Activated CD4-positive, alpha-beta T cell treated with anti-CD3 and anti-CD28 coated beads, Interleukin-2, amount 10 ng/mL, durations not matched to agents 7 days and 5 days (primary cell): ENCODE measurements at regions not wholly inside any gene's neighbourhood (a gene's known extent, or its start where the extent isn't known, plus 50 kb on each side); places are given as distances from the start of the nearest gene placed in this dataset.
"Not testable (repeated sequence)": the region's sequence is repeated elsewhere in the genome, so short reads cannot be mapped to it uniquely, and the experiment has no call there.

ENCODE experiments used
- CTCF ChIA-PET: fragments of 350-600 bp; sonication (Branson Sonifier 250); formaldehyde crosslinking; loops from one replicate; lab custom pipeline; 2021; ENCODE audit warnings: antibody characterized with exemption; lab: Charles Lee
- POLR2A ChIA-PET: fragments of 350-600 bp; sonication (Branson Sonifier 250); formaldehyde crosslinking; loops from one replicate; lab custom pipeline; 2021; ENCODE audit warnings: antibody characterized with exemption; lab: Charles Lee
- DNase-seq: peaks from one replicate; pipeline ENCODE4 v3.0.0-alpha.2; 2020
- H3K27ac Mint-ChIP-seq: one replicate; pipeline ENCODE4 v1.8.0; 2021; ENCODE audit warnings: mild to moderate bottlenecking, moderate library complexity, mixed read lengths
- H3K27me3 Mint-ChIP-seq: one replicate; pipeline ENCODE4 v1.8.0; 2021; ENCODE audit warnings: mixed read lengths
- H3K36me3 Mint-ChIP-seq: one replicate; pipeline ENCODE4 v1.8.0; 2021; ENCODE audit warnings: low read depth, mixed read lengths
- H3K4me1 Mint-ChIP-seq: one replicate; pipeline ENCODE4 v1.8.0; 2021; ENCODE audit warnings: mixed read lengths
- H3K4me3 Mint-ChIP-seq: one replicate; pipeline ENCODE4 v1.8.0; 2021; ENCODE audit warnings: mild to moderate bottlenecking, moderate library complexity, mixed read lengths
- H3K9me3 Mint-ChIP-seq: one replicate; pipeline ENCODE4 v1.8.0; 2021; ENCODE audit warnings: mixed read lengths

DNA sequence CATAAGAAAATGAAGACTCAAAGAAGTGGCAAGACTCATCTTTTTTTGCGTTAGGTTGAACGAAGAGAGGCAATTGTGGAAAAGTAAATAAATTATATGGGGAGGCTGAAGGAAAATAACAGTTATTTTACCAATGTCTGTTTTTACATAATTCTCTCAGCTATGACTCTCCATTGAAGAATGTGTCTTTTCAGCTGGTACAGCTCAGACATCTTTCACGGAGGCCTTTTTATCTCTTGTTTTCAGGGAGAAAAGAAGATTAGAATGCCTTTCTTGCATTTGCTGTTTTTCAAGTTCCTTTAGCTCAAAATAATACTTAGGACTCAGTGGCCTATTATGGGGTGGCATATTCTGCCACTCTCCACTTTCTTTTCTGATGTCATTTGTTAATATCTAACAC, 153.0 kb downstream of the ADAM29 start:
- no peaks in the 10 kb centered on the region for H3K4me1 Mint-ChIP-seq
- no peak overlapping the region for H3K27ac Mint-ChIP-seq
- no peaks in the 10 kb centered on the region for H3K9me3 Mint-ChIP-seq
- no peak overlapping the region for H3K4me3 Mint-ChIP-seq
- CTCF ChIA-PET, result no interaction called here
- H3K36me3 Mint-ChIP-seq, result no peaks in the 10 kb centered on the region
- POLR2A ChIA-PET, result no interaction called here
- no peak for DNase-seq
- H3K27me3 Mint-ChIP-seq, result no peaks in the 10 kb centered on the region

GRCh38 chr4:175087145-175087544, 169.0 kb downstream of the ADAM29 start:
- H3K9me3 Mint-ChIP-seq, result no peaks in the 10 kb centered on the region
- no peaks in the 10 kb centered on the region for H3K4me1 Mint-ChIP-seq
- H3K27me3 Mint-ChIP-seq, result no peaks in the 10 kb centered on the region
- no peak overlapping the region for H3K27ac Mint-ChIP-seq
- ChIA-PET POLR2A (no interaction called here), CTCF (no interaction called here)
- no peak for DNase-seq
- no peaks in the 10 kb centered on the region for H3K36me3 Mint-ChIP-seq
- H3K4me3 Mint-ChIP-seq, result no peak overlapping the region

DNA sequence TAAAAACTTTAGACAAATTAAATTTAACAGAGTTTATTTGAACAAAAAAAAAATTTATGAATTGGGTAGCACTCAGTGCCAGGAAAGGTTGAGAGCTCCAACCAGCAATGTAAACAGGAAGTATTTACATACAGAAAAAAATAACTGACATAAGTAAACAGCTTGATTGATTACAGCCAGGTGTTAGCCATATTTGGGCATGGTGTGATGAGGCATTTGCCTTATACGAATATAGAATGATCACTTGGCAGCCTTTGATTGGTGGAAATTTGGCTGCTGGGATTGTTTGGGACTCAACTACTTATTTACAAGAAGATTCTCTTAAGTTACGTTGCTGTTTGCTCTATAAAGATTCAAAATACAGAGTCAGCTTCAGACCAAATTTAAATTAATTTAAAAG, 172.0 kb downstream of the ADAM29 start:
- Mint-ChIP-seq H3K27ac (no peak overlapping the region), H3K36me3 (no peaks in the 10 kb centered on the region), H3K27me3 (no peaks in the 10 kb centered on the region), H3K4me3 (no peak overlapping the region), H3K4me1 (no peaks in the 10 kb centered on the region), H3K9me3 (peaks cover 2% of the 10 kb centered on the region)
- no peak for DNase-seq
- POLR2A ChIA-PET, result no interaction called here
- CTCF ChIA-PET, result no interaction called here

GRCh38 chr4:175091649-175092048, 173.5 kb downstream of the ADAM29 start:
- CTCF ChIA-PET, result no interaction called here
- POLR2A ChIA-PET, result no interaction called here

GRCh38 chr4:175092114-175092513, 174.0 kb downstream of the ADAM29 start:
- Mint-ChIP-seq H3K27me3 (no peaks in the 10 kb centered on the region), H3K27ac (no peak overlapping the region), H3K36me3 (no peaks in the 10 kb centered on the region), H3K4me1 (no peaks in the 10 kb centered on the region), H3K9me3 (peaks cover 5% of the 10 kb centered on the region), H3K4me3 (no peak overlapping the region)
- CTCF ChIA-PET, result no interaction called here
- POLR2A ChIA-PET, result no interaction called here
- DNase-seq, result no peak

More at GRCh38 chr4:175091649-175092048, 173.5 kb downstream of the ADAM29 start:
- H3K36me3 Mint-ChIP-seq, result no peaks in the 10 kb centered on the region
- H3K9me3 Mint-ChIP-seq, result peaks cover 5% of the 10 kb centered on the region
- H3K4me1 Mint-ChIP-seq, result no peaks in the 10 kb centered on the region
- no peaks in the 10 kb centered on the region for H3K27me3 Mint-ChIP-seq
- no peak overlapping the region for H3K4me3 Mint-ChIP-seq
- no peak overlapping the region for H3K27ac Mint-ChIP-seq
- no peak for DNase-seq

- H3K9me3 Mint-ChIP-seq, H3K4me1 Mint-ChIP-seq, H3K36me3 Mint-ChIP-seq, H3K27ac Mint-ChIP-seq, H3K27me3 Mint-ChIP-seq, DNase-seq, H3K4me3 Mint-ChIP-seq, CTCF ChIA-PET, POLR2A ChIA-PET: not testable (repeated sequence)
These were observed 174.9 kb downstream of the ADAM29 start for GRCh38 chr4:175093055-175093454.

GRCh38 chr4:175103403-175103802, 185.2 kb downstream of the ADAM29 start:
- DNase-seq, result no peak
- Mint-ChIP-seq H3K27ac (no peak overlapping the region), H3K36me3 (no peaks in the 10 kb centered on the region), H3K9me3 (peaks cover 5% of the 10 kb centered on the region), H3K27me3 (no peaks in the 10 kb centered on the region), H3K4me1 (no peaks in the 10 kb centered on the region), H3K4me3 (no peak overlapping the region)
- POLR2A ChIA-PET, result no interaction called here
- CTCF ChIA-PET, result no interaction called here

- no peaks in the 10 kb centered on the region for H3K4me1 Mint-ChIP-seq
- ChIA-PET POLR2A (no interaction called here), CTCF (no interaction called here)
- H3K27me3 Mint-ChIP-seq, result no peaks in the 10 kb centered on the region
- DNase-seq, result no peak
- no peak overlapping the region for H3K27ac Mint-ChIP-seq
- no peaks in the 10 kb centered on the region for H3K36me3 Mint-ChIP-seq
- H3K9me3 Mint-ChIP-seq, result peaks cover 14% of the 10 kb centered on the region
- H3K4me3 Mint-ChIP-seq, result no peak overlapping the region
These were observed 188.1 kb downstream of the ADAM29 start for GRCh38 chr4:175106301-175106700.

DNA sequence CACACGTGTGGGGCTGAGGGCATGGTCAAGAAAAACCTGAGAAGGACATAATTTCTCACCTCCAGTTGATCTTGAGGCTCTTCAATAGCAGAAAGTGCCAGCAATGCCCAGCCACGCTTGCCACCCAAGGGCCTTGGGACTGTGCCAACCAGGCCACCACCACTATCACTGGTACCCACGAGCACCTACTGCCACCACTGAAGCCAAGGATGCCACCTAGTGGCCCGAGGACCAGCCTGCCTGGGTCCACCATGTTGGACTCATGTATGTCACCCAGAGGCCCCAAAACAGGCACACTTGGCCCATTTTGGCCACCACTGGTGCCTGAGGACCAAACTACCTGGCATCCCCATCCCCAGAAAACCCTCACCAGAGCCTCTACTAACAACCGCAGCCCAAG, 191.8 kb downstream of the ADAM29 start:
- Mint-ChIP-seq H3K27me3 (no peaks in the 10 kb centered on the region), H3K4me1 (no peaks in the 10 kb centered on the region), H3K4me3 (no peak overlapping the region), H3K27ac (no peak overlapping the region), H3K9me3 (peaks cover 15% of the 10 kb centered on the region), H3K36me3 (no peaks in the 10 kb centered on the region)
- POLR2A ChIA-PET, result no interaction called here
- DNase-seq, result no peak
- CTCF ChIA-PET, result no interaction called here

GRCh38 chr4:175125410-175126068, 207.4 kb downstream of the ADAM29 start:
- ChIA-PET POLR2A (no interaction called here), CTCF (no interaction called here)
- H3K36me3 Mint-ChIP-seq, result no peaks in the 10 kb centered on the region
- no peak overlapping the region for H3K27ac Mint-ChIP-seq
- H3K27me3 Mint-ChIP-seq, result no peaks in the 10 kb centered on the region
- peaks cover 19% of the 10 kb centered on the region for H3K9me3 Mint-ChIP-seq
- DNase-seq, result no peak
- no peaks in the 10 kb centered on the region for H3K4me1 Mint-ChIP-seq
- no peak overlapping the region for H3K4me3 Mint-ChIP-seq

DNA sequence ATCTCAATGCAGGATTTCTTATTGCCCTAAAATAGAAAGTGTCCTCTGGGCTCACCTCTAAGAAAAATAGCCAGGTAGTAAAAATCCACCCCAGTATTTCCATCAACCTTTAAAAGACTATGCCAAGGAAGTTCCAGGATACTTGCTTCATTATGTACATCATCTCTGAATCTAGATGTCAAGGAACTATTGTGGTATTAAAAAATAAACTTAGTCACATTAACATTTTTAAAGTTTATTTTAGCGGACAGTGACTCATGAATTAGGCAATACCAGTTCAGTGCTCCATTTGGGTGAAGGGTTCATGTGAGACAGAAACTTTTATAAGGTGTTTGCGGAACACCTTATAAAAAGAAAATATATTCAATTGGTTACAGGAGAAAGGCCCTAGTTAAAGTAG, 209.2 kb downstream of the ADAM29 start:
- H3K27me3 Mint-ChIP-seq, result no peaks in the 10 kb centered on the region
- no peaks in the 10 kb centered on the region for H3K4me1 Mint-ChIP-seq
- H3K9me3 Mint-ChIP-seq, result peaks cover 6% of the 10 kb centered on the region
- no peak overlapping the region for H3K4me3 Mint-ChIP-seq
- no peak overlapping the region for H3K27ac Mint-ChIP-seq
- no peaks in the 10 kb centered on the region for H3K36me3 Mint-ChIP-seq
- DNase-seq, result no peak
- CTCF ChIA-PET, result no interaction called here
- POLR2A ChIA-PET, result no interaction called here

- POLR2A ChIA-PET, result no interaction called here
- Mint-ChIP-seq H3K4me1 (no peaks in the 10 kb centered on the region), H3K27me3 (no peaks in the 10 kb centered on the region), H3K27ac (no peak overlapping the region), H3K9me3 (peaks cover 5% of the 10 kb centered on the region), H3K36me3 (no peaks in the 10 kb centered on the region), H3K4me3 (no peak overlapping the region)
- CTCF ChIA-PET, result no interaction called here
- DNase-seq, result no peak
These were observed 211.6 kb downstream of the ADAM29 start for GRCh38 chr4:175129797-175130196.

- Mint-ChIP-seq H3K36me3 (no peaks in the 10 kb centered on the region), H3K27me3 (no peaks in the 10 kb centered on the region), H3K9me3 (no peaks in the 10 kb centered on the region), H3K4me3 (no peak overlapping the region), H3K4me1 (no peaks in the 10 kb centered on the region), H3K27ac (no peak overlapping the region)
- DNase-seq, result no peak
- CTCF ChIA-PET, result no interaction called here
- POLR2A ChIA-PET, result no interaction called here
These were observed 221.0 kb downstream of the ADAM29 start for GRCh38 chr4:175139205-175139604.

DNA sequence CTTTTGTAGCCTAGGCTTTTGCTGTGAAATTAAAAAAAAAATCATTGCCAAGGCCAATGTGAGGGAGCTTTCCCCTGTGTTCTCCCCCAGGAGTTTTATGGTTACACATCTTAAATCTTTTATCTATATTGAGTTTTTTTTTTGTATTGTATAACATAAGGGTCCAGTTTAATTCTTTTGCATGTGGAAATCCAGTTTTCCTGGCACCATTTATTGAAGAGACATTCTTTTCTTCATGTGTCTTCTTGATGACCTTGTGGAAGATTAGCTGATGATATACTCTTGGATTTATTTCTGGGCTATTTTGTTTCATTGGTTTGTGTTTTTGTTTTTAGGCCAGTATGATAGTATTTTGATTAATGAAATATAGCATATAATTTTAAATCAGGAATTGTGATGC, 225.0 kb downstream of the ADAM29 start:
- no peak overlapping the region for H3K4me3 Mint-ChIP-seq
- POLR2A ChIA-PET, result no interaction called here
- H3K27me3 Mint-ChIP-seq, result no peaks in the 10 kb centered on the region
- H3K36me3 Mint-ChIP-seq, result no peaks in the 10 kb centered on the region
- H3K4me1 Mint-ChIP-seq, result no peaks in the 10 kb centered on the region
- peaks cover 3% of the 10 kb centered on the region for H3K9me3 Mint-ChIP-seq
- no peak for DNase-seq
- CTCF ChIA-PET, result no interaction called here
- H3K27ac Mint-ChIP-seq, result no peak overlapping the region
